HG02798 (cell line): ENCODE measurements at regions not wholly inside any gene's neighbourhood (a gene's known extent, or its start where the extent isn't known, plus 50 kb on each side); places are given as distances from the start of the nearest gene placed in this dataset.
"Not testable (repeated sequence)": the region's sequence is repeated elsewhere in the genome, so short reads cannot be mapped to it uniquely, and the experiment has no call there.

Experiments used
- ATAC-seq: cut with Tn5 transposase; IDR thresholded peaks from one replicate; pipeline ENCODE4 v1.9.1; 2021; ENCODE audit warnings: mild to moderate bottlenecking; ENCODE audit not compliant: unreplicated experiment, poor library complexity

DNA sequence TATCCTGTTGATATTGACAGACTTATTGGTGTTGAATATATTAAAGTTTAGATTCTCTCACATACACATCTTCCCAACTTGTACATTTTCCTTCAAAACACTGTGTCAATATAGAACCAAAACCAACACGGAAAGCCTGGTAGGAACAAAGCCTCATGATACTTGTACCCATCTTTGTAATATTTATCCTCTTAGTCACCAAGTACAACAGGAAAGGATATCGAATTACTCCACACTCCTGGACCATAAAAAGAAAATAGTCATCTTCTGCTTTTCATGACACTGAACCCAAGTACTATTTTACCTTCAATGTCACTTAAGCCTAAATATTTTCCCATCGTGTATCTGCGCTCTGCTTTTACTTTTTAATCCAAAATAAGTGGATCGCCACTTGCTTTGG is 702.9 kb upstream of the PCDH9 start:
- no peak for ATAC-seq

- no peak for ATAC-seq
Observed at GRCh38 chr13:67917291-67917987, 687.3 kb upstream of the PCDH9 start.

DNA sequence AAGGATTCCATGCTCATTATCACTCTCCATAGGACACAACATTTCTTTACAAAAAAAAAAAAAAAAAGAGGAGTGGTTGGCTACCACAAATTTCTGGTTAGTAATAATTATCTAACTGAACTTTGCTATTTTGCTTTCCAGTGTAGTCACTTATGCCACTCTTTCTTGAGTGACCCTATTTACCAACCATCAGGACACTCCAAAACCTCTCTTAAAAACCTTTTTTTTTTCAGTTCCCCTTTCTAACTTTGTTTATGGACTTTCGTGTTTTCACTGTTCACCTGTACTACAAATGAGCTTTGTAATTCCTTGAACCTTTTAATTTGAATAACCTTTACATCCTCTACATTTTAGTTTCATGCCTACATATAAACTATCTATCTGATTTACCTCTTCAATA is 686.5 kb upstream of the PCDH9 start:
- no peak for ATAC-seq

DNA sequence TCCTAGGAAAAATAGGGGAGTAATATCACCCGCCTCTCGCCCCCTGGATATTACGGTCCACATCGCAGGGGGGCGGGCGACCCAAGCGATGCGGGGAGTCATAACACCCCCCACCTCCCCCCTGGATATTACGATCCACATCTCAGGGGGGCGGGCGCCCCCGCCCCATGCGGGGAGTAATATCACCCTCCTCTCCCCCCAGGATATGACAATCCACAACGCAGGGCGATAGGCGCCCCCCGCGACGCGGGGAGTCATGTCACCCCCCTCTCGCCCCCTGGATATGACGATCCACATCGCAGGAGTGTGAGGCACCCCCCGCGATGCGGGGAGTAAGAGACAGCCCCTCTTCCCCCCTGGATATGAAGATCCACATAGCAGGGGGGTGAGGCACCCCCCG is 684.4 kb upstream of the PCDH9 start:
- no peak for ATAC-seq

DNA sequence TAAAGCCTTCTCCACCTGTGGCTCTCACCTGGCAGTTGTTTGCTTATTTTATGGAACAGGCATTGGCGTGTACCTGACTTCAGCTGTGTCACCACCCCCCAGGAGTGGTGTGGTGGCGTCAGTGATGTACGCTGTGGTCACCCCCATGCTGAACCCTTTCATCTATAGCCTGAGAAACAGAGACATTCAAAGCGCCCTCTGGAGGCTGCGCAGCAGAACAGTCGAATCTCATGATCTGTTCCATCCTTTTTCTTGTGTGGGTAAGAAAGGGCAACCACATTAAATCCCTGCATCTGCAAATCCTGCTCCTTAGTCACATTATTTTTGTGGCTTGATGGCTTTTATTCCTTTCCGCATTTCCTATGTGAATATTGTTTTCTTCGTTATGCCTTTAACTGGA is 672.8 kb upstream of the PCDH9 start:
- not testable (repeated sequence) for ATAC-seq

GRCh38 chr13:67880916-67881315 is 650.8 kb upstream of the PCDH9 start:
- no peak for ATAC-seq

DNA sequence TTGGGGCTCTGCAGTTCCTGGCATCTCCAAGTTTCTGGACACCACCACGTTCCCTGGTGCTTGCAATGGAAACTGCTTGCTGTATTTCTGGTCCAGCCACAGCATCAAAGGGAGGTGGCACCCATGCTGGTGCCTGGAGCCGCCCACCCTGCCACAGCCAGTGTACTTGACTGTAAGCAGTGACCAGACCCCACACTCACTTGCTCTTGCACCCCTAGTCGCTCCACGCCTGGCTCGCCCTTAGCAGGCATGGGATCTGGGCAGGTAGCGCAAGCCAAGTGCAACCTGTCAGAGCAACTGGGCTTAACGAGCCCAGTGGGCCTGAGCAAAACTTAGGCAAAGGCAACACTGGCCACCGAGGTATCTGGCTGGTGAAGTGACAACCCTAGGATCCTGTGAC is 648.2 kb upstream of the PCDH9 start:
- ATAC-seq = no peak

GRCh38 chr13:67877031-67877430 is 646.9 kb upstream of the PCDH9 start:
- no peak for ATAC-seq

DNA sequence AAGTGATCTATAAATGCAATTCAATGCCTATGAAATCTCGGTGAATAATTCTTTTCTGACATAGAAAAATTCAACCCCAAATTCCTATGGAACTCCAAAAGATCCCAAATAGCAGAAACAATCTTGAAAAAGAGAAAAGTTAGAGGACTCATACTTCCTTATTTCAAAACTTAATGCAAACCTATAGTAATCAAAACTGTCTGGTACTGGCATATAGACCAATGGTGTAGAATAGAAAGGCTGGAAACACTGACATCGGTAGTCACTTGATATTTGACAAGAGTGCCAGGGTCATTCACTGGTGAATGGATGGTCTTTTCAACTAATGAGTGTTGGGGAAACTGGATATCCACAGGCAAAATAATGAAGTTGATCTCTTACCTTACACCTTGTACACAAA is 637.1 kb upstream of the PCDH9 start:
- ATAC-seq = no peak

DNA sequence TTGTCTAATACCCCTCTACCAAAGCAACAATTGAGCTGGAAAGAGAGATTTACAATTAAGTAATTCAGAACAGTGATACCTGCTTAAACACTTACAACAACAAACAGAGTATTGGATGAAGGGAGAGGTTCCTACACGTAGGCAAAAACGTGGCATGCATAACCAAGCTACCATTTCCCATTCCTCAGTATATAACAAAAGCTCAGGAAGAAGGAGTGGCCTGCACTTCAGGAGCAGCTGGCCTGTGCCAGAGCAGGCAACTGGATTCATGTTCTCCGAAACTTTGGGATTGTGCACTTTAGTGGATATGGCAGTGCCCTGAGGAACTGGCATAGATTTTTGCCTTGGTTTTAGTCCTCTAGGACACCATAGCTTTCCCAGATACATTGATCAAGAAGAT is 630.2 kb upstream of the PCDH9 start:
- ATAC-seq = no peak

DNA sequence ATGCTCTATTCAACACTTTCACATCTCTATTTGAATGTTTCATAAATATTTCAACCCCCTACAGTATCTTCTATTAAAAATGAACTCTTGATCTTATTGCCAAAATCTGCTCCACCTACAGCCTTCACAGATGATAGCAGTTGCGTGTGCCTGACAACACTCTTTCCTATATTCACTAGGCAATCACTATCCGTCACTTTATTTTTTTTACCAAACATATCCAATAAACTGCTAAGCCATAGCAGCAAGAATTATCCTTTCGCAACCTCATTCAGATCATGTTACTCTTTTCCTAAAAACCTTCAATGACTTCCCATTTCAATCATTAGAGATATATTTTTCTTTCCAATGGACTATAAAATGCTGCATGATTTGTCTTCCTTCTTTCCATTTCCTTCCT is 629.8 kb upstream of the PCDH9 start:
- no peak for ATAC-seq

- no peak for ATAC-seq
Observed at GRCh38 chr13:67857581-67858310, 627.6 kb upstream of the PCDH9 start.

GRCh38 chr13:67856955-67857354 is 626.8 kb upstream of the PCDH9 start:
- ATAC-seq = no peak

GRCh38 chr13:67855741-67856238 is 625.7 kb upstream of the PCDH9 start:
- ATAC-seq = no peak

DNA sequence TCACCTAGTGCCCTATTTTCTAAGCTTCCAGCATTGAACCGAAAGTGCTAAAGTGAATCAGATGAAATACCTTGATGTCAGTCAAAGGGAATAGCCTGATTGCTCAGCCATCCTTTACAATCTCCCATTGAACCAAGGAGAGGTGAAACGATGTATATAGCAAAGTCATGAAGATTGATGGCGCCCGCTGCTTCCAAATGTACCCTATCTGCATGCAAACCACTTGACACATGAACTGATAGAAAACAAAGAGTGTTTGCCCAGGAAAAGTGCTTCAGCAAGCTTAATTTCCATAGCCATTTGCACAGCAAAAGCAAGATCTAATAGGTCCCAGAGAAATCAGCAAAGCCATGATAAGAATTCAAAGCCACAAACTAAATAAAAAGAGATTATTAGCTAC is 624.9 kb upstream of the PCDH9 start:
- ATAC-seq = no peak

DNA sequence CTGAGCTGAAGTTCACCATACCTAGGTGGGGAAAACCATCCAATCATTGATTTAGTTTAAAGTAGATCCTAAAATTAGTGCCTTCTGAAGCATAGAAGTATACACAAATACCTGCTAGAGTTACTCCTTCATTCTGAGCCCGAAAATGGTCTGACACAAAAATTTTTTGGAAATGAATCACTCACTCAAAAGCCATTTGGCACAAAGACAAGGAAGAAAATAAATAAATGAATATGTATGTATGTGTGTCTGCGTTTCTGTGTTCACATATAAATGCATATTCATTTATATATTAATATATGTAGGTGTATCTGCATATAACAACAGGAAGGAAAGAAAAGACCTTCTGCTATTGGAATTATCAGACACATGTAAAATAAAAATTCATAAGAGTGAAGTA is 614.4 kb upstream of the PCDH9 start:
- ATAC-seq = no peak

- no peak for ATAC-seq
Observed at GRCh38 chr13:67841071-67841470, 610.9 kb upstream of the PCDH9 start.

DNA sequence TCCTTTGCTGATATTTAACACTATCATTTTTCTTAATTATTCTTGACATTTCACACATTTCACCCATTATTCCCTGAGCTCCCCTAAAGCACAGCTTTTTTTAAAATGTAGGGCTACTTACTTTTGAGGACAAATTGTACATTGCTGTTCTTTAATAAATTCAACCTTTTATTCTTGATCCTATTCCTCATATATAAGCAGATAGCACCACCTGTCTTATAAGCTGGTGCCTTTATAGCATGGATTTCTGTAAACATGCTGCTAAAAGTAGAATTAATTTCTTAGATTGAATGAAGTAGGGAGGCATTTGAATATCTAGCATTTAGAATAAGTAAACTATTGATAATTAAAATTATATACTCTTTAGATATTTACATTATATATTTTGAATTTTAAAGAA is 603.4 kb upstream of the PCDH9 start:
- ATAC-seq = no peak

GRCh38 chr13:67829641-67830040 is 599.5 kb upstream of the PCDH9 start:
- ATAC-seq = no peak

DNA sequence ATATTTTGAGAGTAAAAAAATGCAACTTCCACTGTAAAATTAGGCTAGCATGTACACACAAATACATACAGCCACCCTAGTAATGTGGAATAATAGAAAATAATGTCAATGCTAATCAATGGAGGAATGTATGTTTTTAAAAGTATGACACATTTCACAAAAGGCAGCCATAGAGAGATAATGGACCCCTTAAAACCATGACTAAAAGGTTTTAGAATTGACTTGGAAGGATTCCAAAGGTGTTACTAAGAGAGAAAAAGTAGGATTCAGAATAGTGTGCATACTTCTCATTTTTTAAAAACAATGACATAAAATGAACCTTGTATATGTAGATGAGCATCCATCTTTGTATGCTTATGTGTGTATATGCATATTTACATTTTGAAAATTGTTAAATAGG is 597.9 kb upstream of the PCDH9 start:
- ATAC-seq = no peak

GRCh38 chr13:67821606-67822005 is 591.5 kb upstream of the PCDH9 start:
- ATAC-seq = no peak

- no peak for ATAC-seq
Observed at GRCh38 chr13:67806796-67807195, 576.7 kb upstream of the PCDH9 start.
